HG03103 (cell line): ENCODE measurements at regions not wholly inside any gene's neighbourhood (a gene's known extent, or its start where the extent isn't known, plus 50 kb on each side); places are given as distances from the start of the nearest gene placed in this dataset.
"Not testable (repeated sequence)": the region's sequence is repeated elsewhere in the genome, so short reads cannot be mapped to it uniquely, and the experiment has no call there.

ENCODE experiments used
- ATAC-seq: cut with Tn5 transposase; IDR thresholded peaks from one replicate; pipeline ENCODE4 v1.9.1; 2021; ENCODE audit warnings: low read depth; ENCODE audit not compliant: unreplicated experiment

DNA sequence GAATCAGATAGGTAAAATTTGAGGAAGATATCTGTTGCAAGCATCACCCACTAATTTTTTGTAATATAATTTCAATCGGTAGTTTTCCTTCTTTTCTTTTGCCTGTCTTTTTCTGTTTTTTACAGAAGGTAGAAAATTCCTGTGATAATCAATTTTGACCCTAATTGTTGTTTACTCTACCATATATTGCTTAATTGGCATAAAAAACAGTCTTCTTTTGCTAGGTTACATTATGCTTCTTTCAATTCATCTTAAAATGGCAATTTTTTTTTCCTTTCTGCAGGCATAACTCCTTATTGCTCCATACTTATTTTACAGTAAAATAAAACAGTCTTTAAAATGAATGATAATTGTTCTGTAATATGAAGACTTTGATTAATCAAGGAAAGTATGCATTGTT is 286.2 kb upstream of the LRP1B start:
- ATAC-seq, result no peak

GRCh38 chr2:142415461-142415860 is 284.6 kb upstream of the LRP1B start:
- ATAC-seq, result no peak

DNA sequence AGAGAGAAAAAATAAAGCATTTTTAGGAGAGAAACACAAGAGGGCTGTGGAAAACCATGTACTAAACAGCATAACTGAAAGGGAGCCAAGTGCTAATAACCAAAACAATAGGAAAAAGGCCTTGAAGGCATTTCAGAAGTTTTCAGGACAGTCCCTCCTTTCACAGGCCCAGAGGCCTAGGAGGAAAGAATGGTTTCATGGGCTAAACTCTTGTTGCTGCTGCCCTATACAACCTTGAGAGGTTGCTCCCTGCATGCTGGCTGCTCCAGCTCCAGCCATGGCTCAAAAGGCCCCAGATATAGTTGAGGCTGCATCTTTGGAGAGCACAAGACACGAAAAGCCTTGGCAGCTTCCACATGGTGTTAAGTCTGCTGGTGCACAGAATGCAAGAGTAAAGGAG is 267.4 kb upstream of the LRP1B start:
- no peak for ATAC-seq

DNA sequence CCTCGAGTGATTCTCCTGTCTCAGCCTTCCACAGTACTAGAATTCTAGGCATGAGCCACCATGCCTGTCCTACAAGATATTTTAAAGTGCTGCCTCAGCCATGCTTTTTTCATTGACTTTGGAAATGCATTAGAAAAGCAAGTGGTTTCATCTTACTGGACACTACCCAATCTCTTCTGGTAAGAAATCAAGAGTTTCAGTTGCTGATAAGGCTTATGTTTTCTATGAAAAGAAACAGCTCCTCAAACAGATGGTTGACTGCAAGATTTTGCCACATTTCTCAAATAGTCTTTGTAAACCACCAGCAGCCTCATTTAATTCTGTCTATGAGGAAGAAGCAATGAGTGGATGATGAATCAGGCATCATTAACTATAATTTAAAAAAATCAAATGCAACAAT is 264.5 kb upstream of the LRP1B start:
- ATAC-seq, result no peak

GRCh38 chr2:142380372-142380771 is 249.6 kb upstream of the LRP1B start:
- ATAC-seq, result no peak

DNA sequence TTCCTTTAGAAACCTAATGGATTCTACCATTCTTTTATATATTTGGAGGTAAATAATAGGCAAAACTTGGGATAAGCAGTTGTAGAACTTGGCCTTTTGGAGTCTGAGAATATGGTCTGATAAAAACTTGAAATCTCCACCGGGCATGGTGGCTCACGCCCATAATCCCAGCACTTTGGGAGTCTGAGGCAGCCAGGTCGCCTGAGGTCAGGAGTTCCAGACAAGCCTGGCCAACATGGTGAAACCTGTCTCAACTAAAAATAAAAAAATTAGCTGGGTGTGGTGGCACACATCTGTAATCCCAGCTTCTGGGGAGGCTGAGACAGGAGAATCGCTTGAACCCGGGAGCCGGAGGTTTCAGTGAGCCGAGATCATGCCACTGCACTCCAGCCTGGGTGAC is 231.3 kb upstream of the LRP1B start:
- ATAC-seq, result not testable (repeated sequence)

DNA sequence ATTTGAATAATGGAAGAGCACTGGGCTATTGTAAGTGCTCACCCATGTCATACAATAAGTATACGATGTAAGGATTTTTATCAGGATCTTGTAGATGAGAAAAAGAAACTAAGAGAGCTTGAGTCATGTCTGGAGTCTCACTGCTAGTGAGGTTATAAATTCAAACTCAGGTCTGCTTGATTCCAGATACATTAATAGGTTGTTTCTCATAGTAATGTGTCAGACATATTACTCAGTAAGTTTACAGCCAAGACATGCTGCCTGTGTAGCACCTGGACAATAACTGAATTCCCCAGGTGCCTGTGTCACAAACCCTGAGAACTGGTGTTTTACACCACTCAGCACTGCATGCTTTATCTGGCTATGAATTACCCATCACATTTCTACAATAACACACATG is 216.9 kb upstream of the LRP1B start:
- no peak for ATAC-seq

GRCh38 chr2:142339261-142339660 is 208.4 kb upstream of the LRP1B start:
- ATAC-seq, result no peak

DNA sequence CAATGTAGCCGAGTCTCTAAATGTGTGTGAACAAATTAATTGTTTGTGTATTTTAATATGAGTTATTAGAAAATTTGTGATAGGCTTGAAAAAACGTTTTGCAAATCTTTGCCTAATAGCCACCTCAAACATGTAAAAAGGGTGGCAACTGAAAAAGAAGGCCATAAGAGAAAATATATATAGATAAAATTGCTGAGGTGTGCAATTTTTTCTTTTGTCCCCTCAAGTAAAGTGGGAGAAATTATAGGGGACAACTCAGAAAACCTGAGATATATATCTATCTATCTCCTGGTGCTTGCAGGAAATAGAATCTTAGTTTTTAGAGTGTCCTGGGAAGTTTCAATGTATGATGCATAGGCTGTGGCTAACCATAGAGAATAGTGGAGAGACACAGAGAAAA is 201.4 kb upstream of the LRP1B start:
- no peak for ATAC-seq

DNA sequence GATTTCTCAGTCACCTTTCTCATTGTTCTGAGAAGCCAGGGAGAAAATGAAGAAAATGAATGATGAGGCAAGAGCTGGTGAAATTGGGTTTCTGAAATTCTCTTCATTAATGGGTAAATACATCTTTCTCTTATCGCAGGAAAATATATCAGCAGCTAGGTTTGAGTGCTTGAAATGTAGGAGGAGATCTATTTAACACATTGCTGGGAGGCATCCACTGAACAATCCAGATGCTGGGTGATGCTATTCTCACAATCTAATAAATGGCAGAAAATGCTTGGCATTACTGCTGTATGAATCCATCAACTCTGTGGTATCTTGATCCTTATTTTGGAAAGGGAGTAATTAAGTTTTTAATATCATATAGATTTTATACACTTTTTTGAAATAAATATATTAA is 199.6 kb upstream of the LRP1B start:
- no peak for ATAC-seq

DNA sequence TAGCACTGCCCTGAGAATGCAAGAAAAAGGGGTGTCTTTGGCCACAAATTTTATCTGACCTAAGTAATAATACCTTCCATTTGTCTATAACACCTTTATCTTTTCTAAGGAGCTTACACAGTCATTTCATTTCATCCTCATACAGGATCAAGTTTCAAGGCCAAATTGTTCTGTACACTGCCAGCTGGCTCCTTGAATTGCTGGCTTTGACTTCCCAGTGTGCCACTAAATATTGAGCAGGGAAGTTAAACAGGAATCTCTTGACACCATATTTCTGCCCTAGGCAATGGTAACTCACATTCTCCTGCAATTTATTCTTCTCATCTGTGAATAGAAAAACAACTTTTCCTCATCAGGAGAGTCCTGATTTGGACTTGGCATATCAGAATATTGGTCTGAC is 195.1 kb upstream of the LRP1B start:
- ATAC-seq, result no peak

DNA sequence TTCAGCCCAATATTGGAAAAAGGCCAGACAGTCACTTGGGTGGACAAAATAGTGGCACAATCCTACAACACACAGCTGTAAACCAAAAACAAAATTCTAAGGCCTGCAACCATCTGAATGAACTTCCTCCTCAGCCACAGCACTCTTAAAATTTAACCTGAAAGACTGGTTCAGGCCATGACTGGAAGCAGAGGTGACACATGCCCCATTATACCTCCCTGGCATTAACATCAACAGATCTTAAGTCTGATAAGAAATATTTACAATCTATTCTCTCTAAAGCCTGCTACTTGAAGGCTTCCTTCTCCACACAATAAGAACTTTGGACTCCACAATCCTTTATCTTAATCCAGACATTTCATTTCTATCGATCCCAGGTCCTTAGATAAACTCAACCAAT is 192.4 kb upstream of the LRP1B start:
- no peak for ATAC-seq

- ATAC-seq, result no peak
These were observed 191.0 kb upstream of the LRP1B start for GRCh38 chr2:142321706-142322280.

DNA sequence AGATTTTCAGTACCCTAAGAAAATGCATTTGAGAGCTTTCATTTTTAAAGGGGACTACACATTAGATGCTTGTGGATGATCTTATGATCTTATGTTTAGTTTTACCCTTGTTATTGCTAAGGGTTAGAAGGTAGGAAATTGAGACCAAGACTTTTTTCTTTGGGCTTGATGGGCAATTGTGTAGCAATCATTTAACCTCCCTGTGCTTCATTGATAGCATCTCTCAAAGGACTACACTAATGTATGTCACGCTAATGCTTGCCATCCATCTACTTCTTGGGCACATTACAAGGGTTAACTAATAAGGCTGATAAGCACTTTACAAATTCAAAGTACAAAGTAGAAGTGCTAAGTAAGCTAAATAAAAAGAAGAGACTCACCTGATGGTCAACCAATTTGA is 189.3 kb upstream of the LRP1B start:
- no peak for ATAC-seq

- no peak for ATAC-seq
These were observed 185.2 kb upstream of the LRP1B start for GRCh38 chr2:142316049-142316448.

- no peak for ATAC-seq
These were observed 184.5 kb upstream of the LRP1B start for GRCh38 chr2:142315346-142315745.

- no peak for ATAC-seq
These were observed 183.3 kb upstream of the LRP1B start for GRCh38 chr2:142314164-142314563.

DNA sequence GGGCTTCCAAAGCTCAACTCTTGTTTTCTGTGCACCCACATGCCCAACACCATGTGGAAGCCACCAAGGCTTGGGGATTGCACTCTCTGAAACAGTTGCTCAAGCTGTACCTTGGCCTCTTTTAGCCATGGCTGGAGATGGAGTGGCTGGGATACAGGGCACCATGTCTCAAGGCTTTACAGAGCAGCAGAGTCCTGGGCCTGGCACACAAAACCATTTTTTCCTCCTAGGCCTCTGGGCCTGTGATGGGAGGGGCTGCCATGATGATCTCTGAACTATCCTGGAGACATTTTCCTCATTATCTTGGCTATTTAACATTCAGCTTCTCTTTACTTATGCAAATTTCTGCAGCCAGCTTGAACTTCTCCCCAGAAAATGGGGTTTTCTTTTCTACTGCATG is 179.7 kb upstream of the LRP1B start:
- no peak for ATAC-seq

DNA sequence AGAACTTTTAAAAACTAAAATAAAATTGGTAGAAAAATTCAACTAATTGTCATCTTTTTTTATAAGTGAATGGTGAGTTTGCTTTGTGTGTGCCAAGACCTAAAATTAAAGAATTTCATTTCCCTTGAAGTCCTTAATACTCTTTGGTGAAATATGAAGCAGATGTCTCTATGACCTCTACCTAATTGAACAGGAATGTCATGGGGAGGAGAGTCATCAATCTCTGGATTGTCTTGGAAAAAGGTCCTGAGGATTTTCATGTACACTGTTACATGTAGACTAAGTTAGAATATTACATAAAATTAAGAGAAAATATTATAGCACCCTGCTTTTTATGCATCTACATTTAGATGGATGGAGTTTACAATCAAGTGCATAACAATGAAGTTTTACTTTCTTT is 177.9 kb upstream of the LRP1B start:
- ATAC-seq, result no peak

GRCh38 chr2:142307616-142308115 is 176.8 kb upstream of the LRP1B start:
- ATAC-seq, result no peak

DNA sequence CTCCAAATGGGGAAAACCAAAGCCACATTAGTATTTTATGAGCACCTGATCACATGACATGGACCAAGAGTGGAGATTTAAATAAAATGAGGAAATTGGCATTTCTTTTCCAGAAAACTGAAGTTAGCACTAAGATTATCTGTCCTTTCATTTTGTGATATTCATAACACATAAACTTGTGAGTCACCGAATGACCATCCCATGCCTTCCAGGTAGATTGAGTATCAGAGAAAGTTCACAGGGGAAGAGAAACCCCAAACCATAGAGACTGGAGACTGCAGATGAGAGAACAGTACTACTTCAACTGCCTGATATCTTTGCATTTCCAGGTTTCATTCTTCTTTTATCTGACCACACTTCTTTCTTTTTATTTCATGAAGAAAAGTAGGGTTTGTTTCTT is 176.3 kb upstream of the LRP1B start:
- ATAC-seq, result no peak

DNA sequence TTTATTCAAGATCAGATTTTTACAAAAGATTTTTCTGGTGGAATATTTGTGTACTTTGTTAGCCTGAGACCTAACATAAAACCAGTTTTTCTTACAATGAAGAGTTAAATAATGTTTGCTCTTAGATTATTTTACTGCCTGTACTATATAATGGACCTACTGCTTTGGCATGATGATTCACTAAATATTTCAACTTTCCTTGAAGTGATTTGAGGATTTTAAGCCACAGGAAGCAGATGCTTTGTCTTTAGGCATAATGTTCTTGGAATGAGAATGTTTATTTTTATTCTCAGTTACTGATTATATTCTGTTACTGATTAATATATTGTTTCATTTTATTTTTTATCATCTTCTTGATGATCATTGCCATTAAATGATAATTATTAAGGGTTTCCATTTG is 175.3 kb upstream of the LRP1B start:
- no peak for ATAC-seq

- ATAC-seq, result no peak
These were observed 169.7 kb upstream of the LRP1B start for GRCh38 chr2:142300517-142300916.
